Stimulated activated naive CD8-positive, alpha-beta T cell treated with anti-CD3 and anti-CD28 coated beads, Interleukin-15, Interleukin-2, amounts not matched to agents 100 ng/mL and 50 ng/mL, for 24 hours (primary cell): ENCODE measurements at regions not wholly inside any gene's neighbourhood (a gene's known extent, or its start where the extent isn't known, plus 50 kb on each side); places are given as distances from the start of the nearest gene placed in this dataset.

ENCODE experiments used
- H3K27ac Mint-ChIP-seq: one replicate; pipeline ENCODE4 v1.8.0; 2021; ENCODE audit warnings: mild to moderate bottlenecking, mixed read lengths
- H3K27me3 Mint-ChIP-seq: one replicate; pipeline ENCODE4 v1.8.0; 2021; ENCODE audit warnings: mixed read lengths
- H3K36me3 Mint-ChIP-seq: one replicate; pipeline ENCODE4 v1.8.0; 2021; ENCODE audit warnings: low read depth, mixed read lengths
- H3K4me1 Mint-ChIP-seq: one replicate; pipeline ENCODE4 v1.8.0; 2021; ENCODE audit warnings: low read depth, mixed read lengths
- H3K4me3 Mint-ChIP-seq: one replicate; pipeline ENCODE4 v1.8.0; 2021; ENCODE audit warnings: mild to moderate bottlenecking, mixed read lengths
- H3K9me3 Mint-ChIP-seq: one replicate; pipeline ENCODE4 v1.8.0; 2021; ENCODE audit warnings: mixed read lengths

- no peaks in the 10 kb centered on the region for H3K9me3 Mint-ChIP-seq
- no peaks in the 10 kb centered on the region for H3K36me3 Mint-ChIP-seq
- peak overlapping the region; percentile 89 for H3K27ac Mint-ChIP-seq
- H3K27me3 Mint-ChIP-seq, result no peaks in the 10 kb centered on the region
- H3K4me1 Mint-ChIP-seq, result peaks cover 34% of the 10 kb centered on the region
- H3K4me3 Mint-ChIP-seq, result peak overlapping the region; percentile 78
Observed at GRCh38 chr9:79812099-79812498, 240.3 kb downstream of the TLE4 start.

GRCh38 chr9:79809931-79810330, 238.2 kb downstream of the TLE4 start:
- Mint-ChIP-seq H3K4me1 (peaks cover 34% of the 10 kb centered on the region), H3K36me3 (no peaks in the 10 kb centered on the region)

GRCh38 chr9:79809316-79809876, 237.6 kb downstream of the TLE4 start:
- no peaks in the 10 kb centered on the region for H3K27me3 Mint-ChIP-seq
- H3K36me3 Mint-ChIP-seq, result no peaks in the 10 kb centered on the region
- H3K27ac Mint-ChIP-seq, result no peak overlapping the region
- peaks cover 34% of the 10 kb centered on the region for H3K4me1 Mint-ChIP-seq
- no peak overlapping the region for H3K4me3 Mint-ChIP-seq
- H3K9me3 Mint-ChIP-seq, result no peaks in the 10 kb centered on the region

More at GRCh38 chr9:79809931-79810330, 238.2 kb downstream of the TLE4 start:
- Mint-ChIP-seq H3K4me3 (no peak overlapping the region), H3K27me3 (no peaks in the 10 kb centered on the region), H3K9me3 (no peaks in the 10 kb centered on the region), H3K27ac (no peak overlapping the region)

- Mint-ChIP-seq H3K9me3 (no peaks in the 10 kb centered on the region), H3K27me3 (no peaks in the 10 kb centered on the region), H3K27ac (no peak overlapping the region), H3K4me1 (peaks cover 23% of the 10 kb centered on the region), H3K36me3 (no peaks in the 10 kb centered on the region), H3K4me3 (no peak overlapping the region)
Observed at GRCh38 chr9:79807971-79808370, 236.2 kb downstream of the TLE4 start.

- Mint-ChIP-seq H3K4me1 (peaks cover 6% of the 10 kb centered on the region), H3K27ac (no peak overlapping the region), H3K36me3 (no peaks in the 10 kb centered on the region), H3K4me3 (no peak overlapping the region), H3K27me3 (no peaks in the 10 kb centered on the region), H3K9me3 (no peaks in the 10 kb centered on the region)
Observed at GRCh38 chr9:79806086-79806485, 234.3 kb downstream of the TLE4 start.

GRCh38 chr9:79801459-79801858, 229.7 kb downstream of the TLE4 start:
- no peaks in the 10 kb centered on the region for H3K4me1 Mint-ChIP-seq
- no peaks in the 10 kb centered on the region for H3K27me3 Mint-ChIP-seq
- H3K27ac Mint-ChIP-seq, result no peak overlapping the region
- H3K9me3 Mint-ChIP-seq, result no peaks in the 10 kb centered on the region
- no peak overlapping the region for H3K4me3 Mint-ChIP-seq
- no peaks in the 10 kb centered on the region for H3K36me3 Mint-ChIP-seq

GRCh38 chr9:79800578-79800977, 228.8 kb downstream of the TLE4 start:
- Mint-ChIP-seq H3K4me3 (no peak overlapping the region), H3K36me3 (no peaks in the 10 kb centered on the region), H3K9me3 (no peaks in the 10 kb centered on the region), H3K27ac (no peak overlapping the region), H3K27me3 (no peaks in the 10 kb centered on the region), H3K4me1 (no peaks in the 10 kb centered on the region)

GRCh38 chr9:79799691-79800335, 228.0 kb downstream of the TLE4 start:
- no peaks in the 10 kb centered on the region for H3K9me3 Mint-ChIP-seq
- H3K27me3 Mint-ChIP-seq, result no peaks in the 10 kb centered on the region
- H3K36me3 Mint-ChIP-seq, result no peaks in the 10 kb centered on the region
- H3K27ac Mint-ChIP-seq, result no peak overlapping the region
- no peaks in the 10 kb centered on the region for H3K4me1 Mint-ChIP-seq
- no peak overlapping the region for H3K4me3 Mint-ChIP-seq

- Mint-ChIP-seq H3K27ac (no peak overlapping the region), H3K36me3 (no peaks in the 10 kb centered on the region), H3K4me1 (no peaks in the 10 kb centered on the region), H3K4me3 (no peak overlapping the region), H3K9me3 (no peaks in the 10 kb centered on the region), H3K27me3 (no peaks in the 10 kb centered on the region)
Observed at GRCh38 chr9:79798450-79798849, 226.7 kb downstream of the TLE4 start.

- H3K27me3 Mint-ChIP-seq, result no peaks in the 10 kb centered on the region
- H3K36me3 Mint-ChIP-seq, result no peaks in the 10 kb centered on the region
- H3K9me3 Mint-ChIP-seq, result no peaks in the 10 kb centered on the region
- H3K4me1 Mint-ChIP-seq, result no peaks in the 10 kb centered on the region
- no peak overlapping the region for H3K27ac Mint-ChIP-seq
- no peak overlapping the region for H3K4me3 Mint-ChIP-seq
Observed at GRCh38 chr9:79796411-79796810, 224.6 kb downstream of the TLE4 start.

GRCh38 chr9:79788662-79789061, 216.9 kb downstream of the TLE4 start:
- no peaks in the 10 kb centered on the region for H3K27me3 Mint-ChIP-seq
- H3K36me3 Mint-ChIP-seq, result peaks cover 5% of the 10 kb centered on the region
- peaks cover 8% of the 10 kb centered on the region for H3K9me3 Mint-ChIP-seq
- H3K27ac Mint-ChIP-seq, result no peak overlapping the region
- H3K4me3 Mint-ChIP-seq, result no peak overlapping the region
- H3K4me1 Mint-ChIP-seq, result peaks cover 3% of the 10 kb centered on the region

GRCh38 chr9:79781263-79781662, 209.5 kb downstream of the TLE4 start:
- Mint-ChIP-seq H3K27ac (no peak overlapping the region), H3K36me3 (no peaks in the 10 kb centered on the region), H3K4me1 (peaks cover 3% of the 10 kb centered on the region), H3K27me3 (no peaks in the 10 kb centered on the region), H3K9me3 (no peaks in the 10 kb centered on the region), H3K4me3 (no peak overlapping the region)

- Mint-ChIP-seq H3K27me3 (no peaks in the 10 kb centered on the region), H3K27ac (no peak overlapping the region), H3K4me1 (peaks cover 3% of the 10 kb centered on the region), H3K9me3 (no peaks in the 10 kb centered on the region), H3K36me3 (no peaks in the 10 kb centered on the region), H3K4me3 (no peak overlapping the region)
Observed at GRCh38 chr9:79780559-79780958, 208.8 kb downstream of the TLE4 start.

- H3K4me1 Mint-ChIP-seq, result no peaks in the 10 kb centered on the region
- no peaks in the 10 kb centered on the region for H3K36me3 Mint-ChIP-seq
- no peak overlapping the region for H3K4me3 Mint-ChIP-seq
- H3K27ac Mint-ChIP-seq, result no peak overlapping the region
- no peaks in the 10 kb centered on the region for H3K27me3 Mint-ChIP-seq
- no peaks in the 10 kb centered on the region for H3K9me3 Mint-ChIP-seq
Observed at GRCh38 chr9:79779901-79780300, 208.1 kb downstream of the TLE4 start.

- H3K4me3 Mint-ChIP-seq, result no peak overlapping the region
- no peak overlapping the region for H3K27ac Mint-ChIP-seq
- H3K36me3 Mint-ChIP-seq, result no peaks in the 10 kb centered on the region
- H3K27me3 Mint-ChIP-seq, result no peaks in the 10 kb centered on the region
- no peaks in the 10 kb centered on the region for H3K4me1 Mint-ChIP-seq
- no peaks in the 10 kb centered on the region for H3K9me3 Mint-ChIP-seq
Observed at GRCh38 chr9:79778581-79778980, 206.8 kb downstream of the TLE4 start.

- Mint-ChIP-seq H3K4me1 (no peaks in the 10 kb centered on the region), H3K36me3 (no peaks in the 10 kb centered on the region), H3K4me3 (no peak overlapping the region), H3K9me3 (peaks cover 3% of the 10 kb centered on the region), H3K27ac (no peak overlapping the region), H3K27me3 (no peaks in the 10 kb centered on the region)
Observed at GRCh38 chr9:79776581-79776980, 204.8 kb downstream of the TLE4 start.
